22Rv1 (cell line): ENCODE measurements at regions not wholly inside any gene's neighbourhood (a gene's known extent, or its start where the extent isn't known, plus 50 kb on each side); places are given as distances from the start of the nearest gene placed in this dataset.

Source experiments
- H3K27ac ChIP-seq: fragments of 450-650 bp; 2 replicates; pipeline ENCODE4 v1.5.1; 2017
- ZFX ChIP-seq: fragments of 450-650 bp; IDR thresholded peaks from 2 replicates; pipeline ENCODE4 v1.6.1; 2017; ENCODE audit warnings: antibody characterized with exemption, borderline replicate concordance
- TF ChIP-seq, protein P1 (sequence below): fragments of 450-650 bp; IDR thresholded peaks from 2 replicates; pipeline ENCODE4 v1.5.1; 2017; ENCODE audit warnings: mild to moderate bottlenecking

DNA sequence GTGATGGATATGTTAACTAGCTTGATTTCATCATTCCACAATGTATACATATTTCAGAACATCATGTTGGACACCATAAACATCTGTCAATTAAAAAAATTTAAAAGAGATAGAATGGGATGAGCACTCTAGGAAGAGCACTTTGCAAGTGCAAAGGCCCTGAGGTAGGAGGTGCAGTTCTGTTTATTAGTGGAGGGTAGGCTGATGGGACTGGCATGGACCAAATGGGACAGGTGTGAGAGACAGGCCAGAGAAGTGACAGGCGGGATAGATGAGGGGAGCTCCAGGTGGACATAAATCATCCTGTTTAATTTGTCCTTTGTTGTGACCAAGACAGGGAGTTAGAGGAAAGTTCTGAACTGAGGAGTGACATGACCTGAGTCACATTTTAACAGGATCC is 477.9 kb downstream of the TSN start:
- no peak overlapping the region for H3K27ac ChIP-seq
- TF ChIP-seq ZFX: no peak
- TF ChIP-seq, protein P1, sequence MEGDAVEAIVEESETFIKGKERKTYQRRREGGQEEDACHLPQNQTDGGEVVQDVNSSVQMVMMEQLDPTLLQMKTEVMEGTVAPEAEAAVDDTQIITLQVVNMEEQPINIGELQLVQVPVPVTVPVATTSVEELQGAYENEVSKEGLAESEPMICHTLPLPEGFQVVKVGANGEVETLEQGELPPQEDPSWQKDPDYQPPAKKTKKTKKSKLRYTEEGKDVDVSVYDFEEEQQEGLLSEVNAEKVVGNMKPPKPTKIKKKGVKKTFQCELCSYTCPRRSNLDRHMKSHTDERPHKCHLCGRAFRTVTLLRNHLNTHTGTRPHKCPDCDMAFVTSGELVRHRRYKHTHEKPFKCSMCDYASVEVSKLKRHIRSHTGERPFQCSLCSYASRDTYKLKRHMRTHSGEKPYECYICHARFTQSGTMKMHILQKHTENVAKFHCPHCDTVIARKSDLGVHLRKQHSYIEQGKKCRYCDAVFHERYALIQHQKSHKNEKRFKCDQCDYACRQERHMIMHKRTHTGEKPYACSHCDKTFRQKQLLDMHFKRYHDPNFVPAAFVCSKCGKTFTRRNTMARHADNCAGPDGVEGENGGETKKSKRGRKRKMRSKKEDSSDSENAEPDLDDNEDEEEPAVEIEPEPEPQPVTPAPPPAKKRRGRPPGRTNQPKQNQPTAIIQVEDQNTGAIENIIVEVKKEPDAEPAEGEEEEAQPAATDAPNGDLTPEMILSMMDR: no peak

DNA sequence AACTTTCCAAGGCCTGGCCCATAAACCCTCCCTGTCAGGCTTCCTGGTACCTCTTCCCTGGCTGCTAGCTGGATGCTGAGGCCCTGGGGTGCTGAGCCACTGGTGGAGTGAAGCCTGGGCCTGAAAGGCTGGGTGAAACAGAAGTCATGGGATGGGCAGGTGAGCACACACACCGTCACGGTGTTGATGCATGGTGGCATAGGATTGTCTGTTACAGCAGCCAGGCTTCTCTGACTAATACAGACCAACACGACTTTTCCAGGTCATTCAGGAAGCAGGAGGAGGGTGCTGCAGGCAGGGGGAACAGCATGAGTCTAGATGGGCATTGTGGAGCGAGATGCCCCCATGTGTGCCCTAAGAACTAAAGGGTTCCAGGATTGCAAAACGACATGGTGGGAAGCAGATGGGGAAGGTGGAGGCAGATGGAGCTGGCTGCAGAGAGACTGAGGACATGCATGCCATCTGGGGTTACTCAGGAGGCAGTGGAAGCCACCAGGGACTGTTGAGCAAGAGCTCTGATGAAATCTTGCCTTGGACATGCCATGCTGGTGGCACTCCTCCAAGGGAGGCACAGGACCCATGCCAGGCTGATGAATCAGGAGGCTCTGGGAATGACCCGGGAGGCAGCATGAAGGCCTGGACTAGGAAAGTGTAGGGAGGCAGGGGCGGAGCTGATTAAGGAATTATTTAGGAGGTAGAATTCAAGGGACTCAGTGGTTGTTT is 480.9 kb downstream of the TSN start:
- no peak overlapping the region for H3K27ac ChIP-seq
- no peak for TF ChIP-seq ZFX
- TF ChIP-seq, protein P1: no peak

DNA sequence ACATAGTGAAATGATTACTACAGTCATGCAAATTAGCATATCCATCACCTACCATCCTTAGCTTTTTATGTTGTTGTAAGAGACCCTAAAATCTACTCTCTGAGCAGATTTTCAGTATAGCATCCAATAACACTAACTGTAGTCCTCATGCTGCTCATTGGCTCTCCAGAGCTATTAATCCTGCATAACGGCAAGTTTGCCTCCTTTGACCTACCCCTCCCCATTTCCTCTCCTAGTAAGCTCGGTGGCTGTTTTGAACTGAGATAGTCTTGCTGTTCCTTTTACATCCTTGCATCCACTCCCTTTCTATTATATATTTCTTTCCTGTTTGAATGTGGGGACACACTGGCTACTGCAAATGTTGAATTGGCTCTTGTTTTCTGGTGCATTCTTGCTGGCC is 481.5 kb downstream of the TSN start:
- TF ChIP-seq, protein P1: no peak
- no peak for TF ChIP-seq ZFX
- H3K27ac ChIP-seq: no peak overlapping the region

DNA sequence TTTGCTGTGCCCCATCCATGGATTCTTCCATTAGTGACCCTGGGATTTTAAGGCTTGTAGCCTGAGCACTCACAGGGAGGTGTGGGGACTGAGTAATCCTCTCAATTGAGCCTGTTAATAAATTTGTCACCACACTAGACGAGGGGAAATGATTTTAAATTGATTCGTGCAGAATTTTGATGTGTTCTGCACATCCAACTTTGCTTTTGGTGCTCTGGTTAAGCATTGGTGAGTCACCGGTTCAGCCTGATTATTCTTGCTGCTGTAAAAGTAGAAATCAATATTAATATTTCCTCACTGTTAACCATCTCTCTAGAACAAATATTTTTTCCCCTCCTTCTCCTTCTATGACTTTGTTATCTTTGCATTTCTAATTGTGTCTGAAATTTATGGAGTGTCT is 482.0 kb downstream of the TSN start:
- no peak overlapping the region for H3K27ac ChIP-seq
- TF ChIP-seq ZFX: no peak
- TF ChIP-seq, protein P1: no peak

DNA sequence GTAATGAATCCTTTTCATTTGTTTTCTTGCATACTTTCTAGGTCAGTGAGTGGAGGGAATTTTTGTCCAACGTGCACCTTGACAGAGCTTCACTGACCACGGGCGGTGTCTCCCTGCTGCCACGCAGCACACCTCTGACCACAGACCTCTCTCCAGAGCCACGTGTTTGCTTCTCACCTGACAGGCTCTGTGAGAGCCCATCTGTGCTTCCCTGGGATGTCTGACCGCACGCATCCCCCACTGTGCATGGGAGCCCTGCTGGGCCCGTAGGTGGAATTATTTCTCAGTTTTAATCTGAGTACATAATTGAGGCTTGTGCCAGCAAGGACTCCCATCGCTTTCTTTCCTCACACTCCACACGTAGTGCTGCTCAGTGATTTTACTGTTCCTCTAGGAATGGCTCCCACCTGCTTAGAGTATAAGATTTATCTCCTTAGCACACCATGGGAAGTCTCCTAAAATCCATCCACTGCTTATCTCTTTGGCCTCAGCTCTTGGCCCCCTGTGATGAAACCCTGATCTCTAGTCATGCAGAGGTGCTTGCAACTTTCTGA is 482.6 kb downstream of the TSN start:
- H3K27ac ChIP-seq: no peak overlapping the region
- no peak for TF ChIP-seq ZFX
- TF ChIP-seq, protein P1: no peak

DNA sequence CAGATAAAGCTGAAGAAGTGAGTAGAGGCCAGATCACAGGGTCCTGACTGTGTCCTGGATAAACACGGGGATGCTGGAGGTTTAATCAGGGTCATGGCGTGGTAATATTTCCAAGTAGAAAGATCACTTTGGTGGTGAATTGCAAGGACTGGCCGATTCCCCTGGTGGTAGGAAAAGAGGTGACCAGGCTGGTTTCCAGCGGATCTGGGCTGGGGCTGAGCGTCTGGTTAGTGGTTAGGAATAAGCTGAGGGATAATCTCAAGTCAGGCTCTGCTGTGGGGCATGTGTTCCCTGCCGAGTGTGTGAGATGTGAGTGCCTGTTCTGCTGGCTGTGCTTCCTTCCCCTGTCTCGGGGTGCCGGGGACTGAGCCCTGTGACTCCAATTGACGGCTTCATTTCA is 484.0 kb downstream of the TSN start:
- no peak for TF ChIP-seq ZFX
- TF ChIP-seq, protein P1: no peak
- H3K27ac ChIP-seq: no peak overlapping the region

DNA sequence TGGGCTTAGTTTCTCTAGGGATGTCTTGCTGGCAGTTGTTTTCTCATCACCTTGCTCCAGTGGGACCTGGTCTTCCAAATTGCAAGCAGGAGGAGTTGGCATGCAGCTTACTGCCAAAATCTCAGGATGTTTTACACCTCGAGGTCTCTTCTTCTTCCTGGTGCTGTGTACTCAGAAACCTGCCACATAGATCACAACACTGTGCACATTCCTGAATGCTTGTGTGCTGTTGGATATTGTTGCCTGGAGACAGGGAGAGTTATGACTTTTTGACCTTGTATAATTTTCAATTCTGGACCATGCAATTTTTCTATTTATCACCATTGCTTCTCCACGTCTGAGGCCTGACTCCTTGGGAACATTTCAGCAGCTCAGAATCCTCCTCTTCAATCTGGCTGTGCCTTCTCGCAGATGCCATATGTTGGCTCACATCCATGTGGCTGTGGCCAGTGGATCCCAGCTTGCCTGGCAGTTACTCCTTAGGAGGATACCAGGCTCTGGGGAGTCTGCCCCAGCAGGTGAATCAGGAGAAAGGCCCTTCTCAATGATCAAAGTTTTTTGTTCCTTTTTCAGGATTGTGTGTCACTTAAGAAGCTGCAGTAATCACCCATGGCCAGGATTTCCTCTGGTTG is 489.3 kb downstream of the TSN start:
- no peak for TF ChIP-seq ZFX
- TF ChIP-seq, protein P1: no peak
- H3K27ac ChIP-seq: no peak overlapping the region
